Choroid plexus epithelial cell (primary cell): ENCODE measurements at regions not wholly inside any gene's neighbourhood (a gene's known extent, or its start where the extent isn't known, plus 50 kb on each side); places are given as distances from the start of the nearest gene placed in this dataset.

ENCODE experiments used
- DNase-seq: peaks from one replicate; pipeline ENCODE4 v3.0.0-alpha.2; 2010; ENCODE audit warnings: low read depth
- H3K4me3 ChIP-seq: 2 replicates; pipeline ENCODE4 v1.5.1; 2011; ENCODE audit warnings: low read depth, mild to moderate bottlenecking, control low read depth, low read length, moderate library complexity
- TF ChIP-seq, protein P1 (sequence below): conservative IDR thresholded peaks from 2 replicates; pipeline ENCODE4 v1.5.1; 2011; ENCODE audit warnings: low read depth, mild to moderate bottlenecking, control low read depth, inconsistent platforms, low read length, moderate library complexity

GRCh38 chr1:101332633-101333032, 95.8 kb downstream of the S1PR1 start:
- no peak overlapping the region for H3K4me3 ChIP-seq
- DNase-seq, result no peak

GRCh38 chr1:101333186-101333585, 96.4 kb downstream of the S1PR1 start:
- no peak overlapping the region for H3K4me3 ChIP-seq
- no peak for DNase-seq
- TF ChIP-seq, protein P1, sequence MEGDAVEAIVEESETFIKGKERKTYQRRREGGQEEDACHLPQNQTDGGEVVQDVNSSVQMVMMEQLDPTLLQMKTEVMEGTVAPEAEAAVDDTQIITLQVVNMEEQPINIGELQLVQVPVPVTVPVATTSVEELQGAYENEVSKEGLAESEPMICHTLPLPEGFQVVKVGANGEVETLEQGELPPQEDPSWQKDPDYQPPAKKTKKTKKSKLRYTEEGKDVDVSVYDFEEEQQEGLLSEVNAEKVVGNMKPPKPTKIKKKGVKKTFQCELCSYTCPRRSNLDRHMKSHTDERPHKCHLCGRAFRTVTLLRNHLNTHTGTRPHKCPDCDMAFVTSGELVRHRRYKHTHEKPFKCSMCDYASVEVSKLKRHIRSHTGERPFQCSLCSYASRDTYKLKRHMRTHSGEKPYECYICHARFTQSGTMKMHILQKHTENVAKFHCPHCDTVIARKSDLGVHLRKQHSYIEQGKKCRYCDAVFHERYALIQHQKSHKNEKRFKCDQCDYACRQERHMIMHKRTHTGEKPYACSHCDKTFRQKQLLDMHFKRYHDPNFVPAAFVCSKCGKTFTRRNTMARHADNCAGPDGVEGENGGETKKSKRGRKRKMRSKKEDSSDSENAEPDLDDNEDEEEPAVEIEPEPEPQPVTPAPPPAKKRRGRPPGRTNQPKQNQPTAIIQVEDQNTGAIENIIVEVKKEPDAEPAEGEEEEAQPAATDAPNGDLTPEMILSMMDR, result no peak

More at GRCh38 chr1:101332633-101333032, 95.8 kb downstream of the S1PR1 start:
- TF ChIP-seq, protein P1, result no peak

DNA sequence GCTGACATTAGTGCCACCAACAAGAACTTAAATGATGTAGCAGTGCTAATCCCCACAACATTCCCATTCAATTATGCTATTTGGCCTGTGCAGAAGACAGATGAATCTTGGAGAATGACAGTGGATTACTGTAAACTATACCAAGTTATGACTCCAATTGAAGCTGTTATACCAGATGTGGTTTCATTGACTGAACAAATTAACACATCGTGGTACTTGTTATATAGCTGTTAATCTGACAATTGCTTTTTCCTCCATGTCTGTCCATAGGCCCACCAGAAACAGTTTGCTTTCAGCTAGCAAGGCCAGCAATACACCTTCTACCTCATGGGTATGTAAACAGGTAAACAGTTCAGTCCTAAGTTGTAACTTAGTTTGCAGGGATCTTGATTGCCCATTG, 101.1 kb downstream of the S1PR1 start:
- H3K4me3 ChIP-seq, result no peak overlapping the region
- TF ChIP-seq, protein P1, result no peak
- no peak for DNase-seq

GRCh38 chr1:101338714-101339430, 102.1 kb downstream of the S1PR1 start:
- no peak for DNase-seq
- no peak overlapping the region for H3K4me3 ChIP-seq
- TF ChIP-seq, protein P1, result no peak

- TF ChIP-seq, protein P1, result no peak
- DNase-seq, result no peak
- H3K4me3 ChIP-seq, result no peak overlapping the region
Observed at GRCh38 chr1:101344745-101345144, 107.9 kb downstream of the S1PR1 start.

DNA sequence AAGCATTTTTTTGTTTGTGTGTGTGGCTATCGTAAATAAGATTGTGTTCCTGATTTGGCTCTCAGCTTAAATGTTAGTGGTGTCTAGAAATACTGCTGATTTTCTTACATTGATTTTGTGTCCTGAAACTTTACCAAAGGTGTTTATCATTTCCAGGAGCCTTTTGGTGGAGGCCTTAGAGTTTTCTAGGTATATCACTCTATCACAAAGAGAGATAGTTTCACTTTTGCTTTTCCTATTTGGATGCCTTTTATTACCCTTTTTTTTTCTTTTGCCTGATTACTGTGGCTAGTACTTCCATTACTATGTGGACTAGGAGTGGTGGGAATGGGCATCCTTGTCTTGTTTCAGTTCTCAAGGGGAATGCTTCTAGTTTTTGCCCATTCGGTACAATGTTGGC, 109.6 kb downstream of the S1PR1 start:
- DNase-seq, result no peak
- TF ChIP-seq, protein P1, result no peak
- no peak overlapping the region for H3K4me3 ChIP-seq

DNA sequence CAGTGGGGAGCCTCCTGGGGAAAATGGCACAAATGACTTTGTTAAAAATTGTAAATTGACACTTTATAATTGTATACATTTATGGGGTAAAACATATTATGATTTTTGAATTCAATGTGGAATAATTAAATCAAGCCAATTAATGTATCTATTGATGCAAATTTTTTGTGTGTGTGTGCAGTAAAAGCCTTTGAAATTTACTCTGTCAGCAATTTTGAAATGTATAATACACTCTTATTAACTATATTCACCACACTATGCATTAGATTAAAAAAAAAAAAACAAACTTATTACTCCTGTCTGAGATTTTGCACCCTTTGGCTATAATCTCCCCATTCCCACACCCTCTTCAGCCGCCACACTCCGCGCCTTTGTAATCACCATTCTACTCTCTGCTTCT, 119.2 kb downstream of the S1PR1 start:
- TF ChIP-seq, protein P1, result no peak
- no peak for DNase-seq

More for the DNA sequence above, 119.2 kb downstream of the S1PR1 start:
- no peak overlapping the region for H3K4me3 ChIP-seq
